RWPE2 (cell line): ENCODE measurements at regions not wholly inside any gene's neighbourhood (a gene's known extent, or its start where the extent isn't known, plus 50 kb on each side); places are given as distances from the start of the nearest gene placed in this dataset.

ENCODE experiments used
- ATAC-seq: fragments of 200-7000 bp; cut with Tn5 transposase; 3 replicates; pipeline ENCODE4 v1.9.1; 2021; ENCODE audit warnings: low read depth
- DNase-seq: peaks from one replicate; pipeline ENCODE4 v3.0.0-alpha.2; 2020; ENCODE audit warnings: low spot score
- H3K27ac ChIP-seq: fragments of 450-650 bp; 2 replicates; pipeline ENCODE4 v1.5.1; 2017; ENCODE audit warnings: mild to moderate bottlenecking; ENCODE audit not compliant: poor library complexity, severe bottlenecking
- H3K27me3 ChIP-seq: fragments of 250-450 bp; sonication (Bioruptor Pico); 2 replicates; pipeline ENCODE4 v1.5.1; 2021; ENCODE audit warnings: mild to moderate bottlenecking, moderate library complexity; ENCODE audit not compliant: insufficient read depth, poor library complexity, severe bottlenecking
- H3K36me3 ChIP-seq: fragments of 250-450 bp; sonication (Bioruptor Pico); 2 replicates; pipeline ENCODE4 v1.5.1; 2020; ENCODE audit warnings: low read depth, mild to moderate bottlenecking, moderate library complexity
- H3K4me1 ChIP-seq: fragments of 250-450 bp; sonication (Bioruptor Pico); 2 replicates; pipeline ENCODE4 v1.5.1; 2021; ENCODE audit warnings: mild to moderate bottlenecking, moderate library complexity; ENCODE audit not compliant: insufficient read depth, poor library complexity, severe bottlenecking
- H3K4me3 ChIP-seq: fragments of 250-450 bp; sonication (Bioruptor Pico); 2 replicates; pipeline ENCODE4 v1.5.1; 2021; ENCODE audit warnings: mild to moderate bottlenecking, moderate library complexity; ENCODE audit not compliant: severe bottlenecking
- H3K9me3 ChIP-seq: fragments of 250-450 bp; sonication (Bioruptor Pico); 2 replicates; pipeline ENCODE4 v1.5.1; 2021; ENCODE audit warnings: mild to moderate bottlenecking, moderate library complexity; ENCODE audit not compliant: severe bottlenecking
- TF ChIP-seq, protein P1 (sequence below): fragments of 450-650 bp; IDR thresholded peaks from one replicate; pipeline ENCODE4 v1.5.1; 2017; ENCODE audit warnings: mild to moderate bottlenecking, moderate library complexity; ENCODE audit not compliant: poor library complexity, severe bottlenecking

DNA sequence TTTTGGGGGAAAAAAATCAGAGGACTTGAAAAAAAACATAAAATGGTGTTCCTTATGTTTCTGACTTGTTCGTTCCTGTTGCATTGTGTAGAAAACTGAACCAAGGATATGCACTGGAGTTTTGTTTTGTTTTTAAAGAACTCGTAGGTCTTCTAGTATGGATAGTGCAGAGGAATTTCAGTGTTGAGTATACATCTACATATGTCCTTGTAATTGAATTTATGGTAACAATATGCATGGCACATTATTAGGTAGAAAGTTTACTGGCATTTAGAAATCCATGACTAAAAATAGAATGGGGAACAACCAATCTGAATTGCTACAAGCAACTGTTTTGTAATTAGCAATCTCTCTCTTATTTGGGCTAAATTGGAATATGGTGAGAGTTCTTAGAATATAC, 188.3 kb upstream of the ZRANB2 start:
- Histone ChIP-seq H3K36me3 (no peaks in the 10 kb centered on the region), H3K27ac (no peak overlapping the region), H3K27me3 (no peaks in the 10 kb centered on the region), H3K9me3 (no peaks in the 10 kb centered on the region), H3K4me3 (no peak overlapping the region), H3K4me1 (no peaks in the 10 kb centered on the region)
- DNase-seq (no peak), ATAC-seq (no peak)
- TF ChIP-seq, protein P1, sequence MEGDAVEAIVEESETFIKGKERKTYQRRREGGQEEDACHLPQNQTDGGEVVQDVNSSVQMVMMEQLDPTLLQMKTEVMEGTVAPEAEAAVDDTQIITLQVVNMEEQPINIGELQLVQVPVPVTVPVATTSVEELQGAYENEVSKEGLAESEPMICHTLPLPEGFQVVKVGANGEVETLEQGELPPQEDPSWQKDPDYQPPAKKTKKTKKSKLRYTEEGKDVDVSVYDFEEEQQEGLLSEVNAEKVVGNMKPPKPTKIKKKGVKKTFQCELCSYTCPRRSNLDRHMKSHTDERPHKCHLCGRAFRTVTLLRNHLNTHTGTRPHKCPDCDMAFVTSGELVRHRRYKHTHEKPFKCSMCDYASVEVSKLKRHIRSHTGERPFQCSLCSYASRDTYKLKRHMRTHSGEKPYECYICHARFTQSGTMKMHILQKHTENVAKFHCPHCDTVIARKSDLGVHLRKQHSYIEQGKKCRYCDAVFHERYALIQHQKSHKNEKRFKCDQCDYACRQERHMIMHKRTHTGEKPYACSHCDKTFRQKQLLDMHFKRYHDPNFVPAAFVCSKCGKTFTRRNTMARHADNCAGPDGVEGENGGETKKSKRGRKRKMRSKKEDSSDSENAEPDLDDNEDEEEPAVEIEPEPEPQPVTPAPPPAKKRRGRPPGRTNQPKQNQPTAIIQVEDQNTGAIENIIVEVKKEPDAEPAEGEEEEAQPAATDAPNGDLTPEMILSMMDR: no peak

DNA sequence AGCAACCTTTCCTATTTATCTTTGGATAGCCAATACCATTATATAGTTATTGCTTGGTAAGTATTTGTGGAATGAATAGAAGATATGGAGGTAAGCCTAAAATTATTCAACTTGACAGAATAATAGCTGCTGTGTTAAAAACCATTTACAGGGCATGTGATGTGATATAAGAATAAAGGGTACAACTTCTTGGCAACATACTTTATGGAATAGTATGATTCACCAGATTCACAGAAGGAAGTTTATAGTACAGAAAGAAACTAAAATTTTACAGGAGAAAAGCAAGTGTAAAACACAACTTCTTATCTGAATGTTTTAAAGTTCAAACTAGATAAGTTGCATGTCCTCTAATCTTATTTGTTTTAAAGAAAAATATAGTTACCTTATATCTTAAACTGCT, 186.4 kb upstream of the ZRANB2 start:
- H3K4me3 ChIP-seq: no peak overlapping the region
- DNase-seq (no peak), ATAC-seq (no peak)
- H3K36me3 ChIP-seq: no peaks in the 10 kb centered on the region
- no peaks in the 10 kb centered on the region for H3K4me1 ChIP-seq
- H3K27me3 ChIP-seq: no peaks in the 10 kb centered on the region
- TF ChIP-seq, protein P1: no peak
- H3K9me3 ChIP-seq: no peaks in the 10 kb centered on the region
- H3K27ac ChIP-seq: no peak overlapping the region

DNA sequence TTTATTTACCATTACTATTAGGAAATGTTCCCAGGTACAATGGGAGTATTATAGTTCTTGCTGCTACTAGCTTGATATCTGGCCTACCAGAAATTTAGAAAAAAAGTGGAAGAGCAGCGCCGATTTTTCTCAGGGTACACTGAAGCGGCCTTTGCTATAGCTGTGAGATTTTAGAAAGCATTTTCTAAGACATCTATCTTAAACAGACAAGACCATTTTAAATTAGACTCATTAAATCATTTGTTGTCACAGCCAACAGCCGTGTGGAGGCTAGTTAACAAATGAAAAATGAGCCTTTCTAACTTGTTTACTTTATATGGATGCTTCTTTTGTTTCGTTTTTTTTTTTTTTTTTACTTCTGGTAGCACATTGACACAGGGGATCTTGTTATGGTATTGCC, 183.2 kb upstream of the ZRANB2 start:
- no peak for DNase-seq

DNA sequence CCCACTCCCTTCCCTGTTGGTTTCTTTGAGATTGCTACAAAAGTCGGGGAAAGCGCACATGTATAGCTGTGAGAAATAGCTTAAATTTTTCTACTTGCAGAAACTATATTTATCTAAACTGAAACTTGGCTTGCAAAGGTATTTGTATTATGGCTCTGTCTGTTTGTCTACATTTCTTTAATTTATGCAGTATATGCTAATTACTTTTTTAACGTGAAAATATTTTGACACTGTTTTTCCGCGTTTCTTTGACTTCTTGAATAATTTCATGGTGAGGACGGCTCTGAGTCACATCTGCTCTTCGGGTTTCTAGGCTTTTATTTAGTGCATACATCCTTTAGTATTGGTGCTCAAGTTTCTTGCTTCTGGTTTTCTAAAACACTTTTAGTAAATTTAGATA, 182.1 kb upstream of the ZRANB2 start:
- H3K4me1 ChIP-seq: no peaks in the 10 kb centered on the region
- TF ChIP-seq, protein P1: no peak
- H3K36me3 ChIP-seq: no peaks in the 10 kb centered on the region
- H3K27ac ChIP-seq: no peak overlapping the region
- ATAC-seq (no peak), DNase-seq (no peak)
- no peaks in the 10 kb centered on the region for H3K9me3 ChIP-seq
- no peak overlapping the region for H3K4me3 ChIP-seq
- H3K27me3 ChIP-seq: no peaks in the 10 kb centered on the region

More for the DNA sequence above, 183.2 kb upstream of the ZRANB2 start:
- H3K4me3 ChIP-seq: no peak overlapping the region
- no peaks in the 10 kb centered on the region for H3K36me3 ChIP-seq
- TF ChIP-seq, protein P1: no peak
- no peaks in the 10 kb centered on the region for H3K4me1 ChIP-seq
- no peaks in the 10 kb centered on the region for H3K9me3 ChIP-seq
- no peak overlapping the region for H3K27ac ChIP-seq
- ATAC-seq: no peak
- no peaks in the 10 kb centered on the region for H3K27me3 ChIP-seq

DNA sequence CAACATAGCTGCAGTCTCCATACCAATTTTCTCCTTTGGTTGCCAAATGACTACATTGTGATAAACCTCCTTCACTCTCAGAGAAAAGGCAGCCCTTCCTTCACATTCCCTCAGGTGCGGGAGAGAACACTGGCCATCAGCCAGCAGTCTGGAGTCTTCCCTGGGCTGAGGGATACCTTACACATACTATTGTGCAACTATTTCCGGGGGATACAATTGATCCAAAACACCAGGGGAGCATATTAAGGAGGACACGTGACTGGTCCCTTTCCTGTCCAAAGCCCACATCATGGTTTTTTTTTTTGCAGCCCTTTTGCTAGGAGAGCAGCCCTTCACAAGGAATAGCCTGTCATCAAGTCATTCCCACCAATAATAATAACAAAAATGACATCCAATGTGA, 172.1 kb upstream of the ZRANB2 start:
- no peak for ATAC-seq
- H3K9me3 ChIP-seq: no peaks in the 10 kb centered on the region
- TF ChIP-seq, protein P1: no peak

More for the DNA sequence above, 172.1 kb upstream of the ZRANB2 start:
- H3K4me3 ChIP-seq: no peak overlapping the region
- H3K27ac ChIP-seq: no peak overlapping the region
- no peak for DNase-seq
- H3K4me1 ChIP-seq: no peaks in the 10 kb centered on the region
- H3K36me3 ChIP-seq: no peaks in the 10 kb centered on the region
- H3K27me3 ChIP-seq: no peaks in the 10 kb centered on the region
